ENCODE measurements at regions not wholly inside any gene's neighbourhood (a gene's known extent, or its start where the extent isn't known, plus 50 kb on each side); places are given as distances from the start of the nearest gene placed in this dataset.

GRCh38 chr5:135141303-135142268, 107.6 kb upstream of the PITX1 start:
- dilution Hi-C loops (cut with MboI; ENCODE audit: extremely low pct_ligation_motif_present, low sequenced_read_pairs): no loop called here
- Histone ChIP-seq H3K36me3 (ENCODE audit: control insufficient read depth in 2 of 2, extremely low read depth in 1 of 2, insufficient read depth in 2 of 2, low read length in 2 of 2) (no peaks in the 10 kb centered on the region), H3K4me3 (ENCODE audit: control insufficient read depth in 2 of 3, extremely low read depth in 1 of 3, insufficient read depth in 2 of 3, low read depth in 1 of 3, low read length in 3 of 3) (no peak overlapping the region), H4K20me1 (ENCODE audit: control insufficient read depth, extremely low read depth, insufficient read depth, low read length) (no peaks in the 10 kb centered on the region), H3K9ac (ENCODE audit: control insufficient read depth, extremely low read depth, insufficient read depth, low read length) (no peak overlapping the region), H3K27me3 (ENCODE audit: control insufficient read depth, extremely low read depth, insufficient read depth, low read length) (no peaks in the 10 kb centered on the region), H3K9me3 (ENCODE audit: control insufficient read depth, low read depth, low read length) (no peaks in the 10 kb centered on the region), H3K79me2 (ENCODE audit: control insufficient read depth, insufficient read depth, low read length) (no peaks in the 10 kb centered on the region), H3K4me2 (ENCODE audit: control insufficient read depth, extremely low read depth, insufficient read depth, low read depth, low read length) (peak overlapping the region; percentile 19), H3K4me1 (ENCODE audit: control insufficient read depth, extremely low read depth, insufficient read depth, low read length) (peaks cover 39% of the 10 kb centered on the region), H3K9me1 (ENCODE audit: control insufficient read depth, extremely low read depth, insufficient read depth, low read length) (no peaks in the 10 kb centered on the region), H2AFZ (ENCODE audit: control insufficient read depth, low read length) (peak overlapping the region; percentile 8), H3K27ac (ENCODE audit: control insufficient read depth, insufficient read depth, low read length) (peak overlapping the region; percentile 43)
- TF ChIP-seq, protein P1, sequence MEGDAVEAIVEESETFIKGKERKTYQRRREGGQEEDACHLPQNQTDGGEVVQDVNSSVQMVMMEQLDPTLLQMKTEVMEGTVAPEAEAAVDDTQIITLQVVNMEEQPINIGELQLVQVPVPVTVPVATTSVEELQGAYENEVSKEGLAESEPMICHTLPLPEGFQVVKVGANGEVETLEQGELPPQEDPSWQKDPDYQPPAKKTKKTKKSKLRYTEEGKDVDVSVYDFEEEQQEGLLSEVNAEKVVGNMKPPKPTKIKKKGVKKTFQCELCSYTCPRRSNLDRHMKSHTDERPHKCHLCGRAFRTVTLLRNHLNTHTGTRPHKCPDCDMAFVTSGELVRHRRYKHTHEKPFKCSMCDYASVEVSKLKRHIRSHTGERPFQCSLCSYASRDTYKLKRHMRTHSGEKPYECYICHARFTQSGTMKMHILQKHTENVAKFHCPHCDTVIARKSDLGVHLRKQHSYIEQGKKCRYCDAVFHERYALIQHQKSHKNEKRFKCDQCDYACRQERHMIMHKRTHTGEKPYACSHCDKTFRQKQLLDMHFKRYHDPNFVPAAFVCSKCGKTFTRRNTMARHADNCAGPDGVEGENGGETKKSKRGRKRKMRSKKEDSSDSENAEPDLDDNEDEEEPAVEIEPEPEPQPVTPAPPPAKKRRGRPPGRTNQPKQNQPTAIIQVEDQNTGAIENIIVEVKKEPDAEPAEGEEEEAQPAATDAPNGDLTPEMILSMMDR (optimal IDR thresholded peaks at IDR 0.05 in 1 of 3, IDR thresholded peaks at IDR 0.05 in 1 of 3, conservative IDR thresholded peaks at IDR 0.05 in 1 of 3; ENCODE audit: extremely low read depth in 1 of 3, insufficient read depth in 2 of 3, low read length in 3 of 3): no peak
- no peak for TF ChIP-seq EZH2 (IDR thresholded peaks at IDR 0.05; ENCODE audit: low read length)
- DNase-seq (ENCODE audit: low read depth, low spot score) (no peak), FAIRE-seq (no peak)

DNA sequence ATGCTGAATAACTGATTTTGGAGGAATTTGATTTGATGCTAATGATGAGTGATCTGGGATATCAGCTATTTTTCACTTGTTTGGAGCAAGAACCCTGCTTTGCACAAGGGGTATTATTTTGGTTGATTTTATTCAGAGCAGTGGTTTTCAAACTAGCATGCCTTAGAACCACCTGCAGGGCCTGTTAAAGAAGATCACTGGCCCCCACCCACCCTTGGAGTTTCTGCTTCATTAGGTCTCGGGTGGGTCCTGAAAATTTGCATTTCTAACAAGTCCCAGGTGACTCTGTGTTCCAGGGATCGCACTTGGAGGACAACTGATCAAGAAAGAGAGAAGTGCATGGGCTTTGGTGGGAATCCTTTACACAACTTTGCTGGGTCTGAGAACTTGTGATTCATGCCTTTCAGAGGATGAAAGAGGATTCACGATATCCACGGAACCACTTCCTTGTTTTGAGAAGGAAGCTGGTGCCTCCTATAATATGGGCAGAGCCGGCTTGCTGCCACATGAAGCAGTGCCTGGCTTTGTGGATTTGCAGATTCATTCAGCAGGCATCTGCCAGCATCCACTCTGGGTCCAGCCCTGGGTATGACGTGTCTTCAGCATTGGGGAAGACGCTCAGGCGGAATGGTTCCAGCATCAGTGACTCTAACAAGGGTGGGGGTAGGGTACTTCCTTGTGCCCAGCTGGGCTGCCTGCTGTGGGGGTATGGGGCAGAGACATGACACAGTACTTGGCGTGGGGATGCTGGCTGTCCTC, 106.6 kb upstream of the PITX1 start:
- dilution Hi-C loops (cut with MboI; ENCODE audit: extremely low pct_ligation_motif_present, low sequenced_read_pairs): no loop called here
- peak; percentile 85 for FAIRE-seq
- Histone ChIP-seq H3K79me2 (ENCODE audit: control insufficient read depth, insufficient read depth, low read length) (no peaks in the 10 kb centered on the region), H3K4me2 (ENCODE audit: control insufficient read depth, extremely low read depth, insufficient read depth, low read depth, low read length) (peak overlapping the region; percentile 55), H3K9me3 (ENCODE audit: control insufficient read depth, low read depth, low read length) (no peaks in the 10 kb centered on the region), H2AFZ (ENCODE audit: control insufficient read depth, low read length) (peak overlapping the region; percentile 8), H3K9me1 (ENCODE audit: control insufficient read depth, extremely low read depth, insufficient read depth, low read length) (no peaks in the 10 kb centered on the region), H3K36me3 (ENCODE audit: control insufficient read depth in 2 of 2, extremely low read depth in 1 of 2, insufficient read depth in 2 of 2, low read length in 2 of 2) (no peaks in the 10 kb centered on the region), H3K4me3 (ENCODE audit: control insufficient read depth in 2 of 3, extremely low read depth in 1 of 3, insufficient read depth in 2 of 3, low read depth in 1 of 3, low read length in 3 of 3) (peak overlapping the region in 1 of 3 experiments; percentile 5), H4K20me1 (ENCODE audit: control insufficient read depth, extremely low read depth, insufficient read depth, low read length) (no peaks in the 10 kb centered on the region), H3K27me3 (ENCODE audit: control insufficient read depth, extremely low read depth, insufficient read depth, low read length) (no peaks in the 10 kb centered on the region), H3K9ac (ENCODE audit: control insufficient read depth, extremely low read depth, insufficient read depth, low read length) (no peak overlapping the region), H3K4me1 (ENCODE audit: control insufficient read depth, extremely low read depth, insufficient read depth, low read length) (peaks cover 45% of the 10 kb centered on the region), H3K27ac (ENCODE audit: control insufficient read depth, insufficient read depth, low read length) (peak overlapping the region; percentile 59)
- TF ChIP-seq, protein P1 (optimal IDR thresholded peaks at IDR 0.05 in 1 of 3, IDR thresholded peaks at IDR 0.05 in 1 of 3, conservative IDR thresholded peaks at IDR 0.05 in 1 of 3; ENCODE audit: extremely low read depth in 1 of 3, insufficient read depth in 2 of 3, low read length in 3 of 3): no peak
- no peak for TF ChIP-seq EZH2 (IDR thresholded peaks at IDR 0.05; ENCODE audit: low read length)
- no peak for DNase-seq (ENCODE audit: low read depth, low spot score)
